Ovary (tissue), 7 donors: ENCODE measurements at regions not wholly inside any gene's neighbourhood (a gene's known extent, or its start where the extent isn't known, plus 50 kb on each side); places are given as distances from the start of the nearest gene placed in this dataset.

Source experiments
- DNase-seq, 5 donors: peaks; one replicate each; pipeline ENCODE4 v3.0.0-alpha.2; 2019 to 2020
- H3K27ac ChIP-seq, 2 donors: fragments of 200-600 bp; one replicate each; pipeline versions ENCODE4 v1.5.1 to v1.8.0; 2019 to 2022
- H3K27me3 ChIP-seq: fragments of 200-600 bp; one replicate; pipeline ENCODE4 v1.8.0; 2022
- H3K36me3 ChIP-seq: fragments of 200-600 bp; sonication (generic); one replicate; pipeline ENCODE4 v1.5.1; 2019
- H3K4me1 ChIP-seq: one replicate; pipeline ENCODE4 v1.8.1; 2013; ENCODE audit warnings: mild to moderate bottlenecking, moderate library complexity; ENCODE audit not compliant: insufficient read depth
- H3K4me3 ChIP-seq: fragments of 200-600 bp; sonication (generic); one replicate; pipeline ENCODE4 v1.5.1; 2017
- H3K9me3 ChIP-seq, 2 donors: fragments of 200-600 bp in 1 of 2; sonication (generic) in 1 of 2; one replicate each; pipeline versions ENCODE4 v1.5.1 to v1.8.1; 2013 to 2019; ENCODE audit warnings: mild to moderate bottlenecking in 1 of 2, moderate library complexity in 1 of 2
- EP300 ChIP-seq: sonication (generic); formaldehyde crosslinking; IDR thresholded peaks from one replicate; pipeline ENCODE4 v1.6.1; 2017; ENCODE audit warnings: antibody characterized with exemption
- POLR2A ChIP-seq: fragments of 450-650 bp; IDR thresholded peaks from one replicate; pipeline ENCODE4 v1.6.1; 2017; ENCODE audit warnings: antibody characterized with exemption, mild to moderate bottlenecking, moderate library complexity
- WGBS, 3 donors: extraction: QIAGEN DNeasy Blood & Tissue Kit in 1 of 3; methylation state at CpG; one replicate each; pipeline versions ENCODE4 v1.1.5 to v1.1.7; 2013 to 2017; 5-methylcytosine and 5-hydroxymethylcytosine counted together
- intact Hi-C, 4 donors: fragments of 100-400 bp; cut with DNase I; formaldehyde crosslinking; loops; one replicate each; pipeline versions ENCODE4 v1.11.0 to v1.15.1; 2022 to 2023
- TF ChIP-seq, protein P1 (sequence below), 3 donors: fragments of 450-650 bp in 2 of 3; fragments of 200-600 bp in 1 of 3; IDR thresholded peaks; one replicate each; pipeline versions ENCODE4 v1.5.1 to v1.8.0; 2016 to 2022; ENCODE audit warnings: antibody characterized with exemption in 3 of 3, mild to moderate bottlenecking in 1 of 3
- donor health status: DM: no; HTN: no; CAD: no; lungs with moderate emphysema.
- donor health status: DM: no; HTN: no; CAD: no.
- donor health status: Bipolar disorder and iron deficiency.
- donor health status: DM: no; HTN: no; CAD: no.
- donor health status: DM: yes; HTN: yes; CAD: no.

DNA sequence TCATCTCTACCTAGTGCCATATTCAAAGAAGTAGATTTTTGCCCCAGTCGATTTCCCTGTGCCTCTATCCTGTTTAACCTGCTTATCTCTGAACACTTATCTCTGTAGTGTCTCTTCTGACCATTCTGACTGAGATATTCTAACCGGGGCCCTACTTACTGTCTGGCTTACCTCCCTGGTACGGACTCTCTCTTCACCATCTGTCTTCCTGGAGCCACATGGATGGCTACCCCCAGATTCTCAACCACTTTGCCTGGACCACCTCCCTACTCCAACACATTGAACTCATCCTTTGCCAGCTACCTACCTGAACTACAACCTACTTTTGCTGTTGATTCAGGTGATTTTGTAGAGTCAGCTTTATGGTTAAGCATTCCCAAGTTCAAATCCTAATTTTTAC, 397.4 kb upstream of the SLC24A2 start:
- DNase-seq, result no peak
- no peak overlapping the region for H3K4me3 ChIP-seq
- no peaks in the 10 kb centered on the region for H3K36me3 ChIP-seq
- intact Hi-C loops, result loop anchor here in 1 of 4 donors (10.0 kb wide), 1 partner anchor 71 kb away; no protein-coding TSS in a partner anchor
- H3K27ac ChIP-seq, result no peak overlapping the region
- no peaks in the 10 kb centered on the region for H3K4me1 ChIP-seq
- no peaks in the 10 kb centered on the region for H3K27me3 ChIP-seq
- no peak for TF ChIP-seq EP300
- no peak for TF ChIP-seq POLR2A
- TF ChIP-seq, protein P1, sequence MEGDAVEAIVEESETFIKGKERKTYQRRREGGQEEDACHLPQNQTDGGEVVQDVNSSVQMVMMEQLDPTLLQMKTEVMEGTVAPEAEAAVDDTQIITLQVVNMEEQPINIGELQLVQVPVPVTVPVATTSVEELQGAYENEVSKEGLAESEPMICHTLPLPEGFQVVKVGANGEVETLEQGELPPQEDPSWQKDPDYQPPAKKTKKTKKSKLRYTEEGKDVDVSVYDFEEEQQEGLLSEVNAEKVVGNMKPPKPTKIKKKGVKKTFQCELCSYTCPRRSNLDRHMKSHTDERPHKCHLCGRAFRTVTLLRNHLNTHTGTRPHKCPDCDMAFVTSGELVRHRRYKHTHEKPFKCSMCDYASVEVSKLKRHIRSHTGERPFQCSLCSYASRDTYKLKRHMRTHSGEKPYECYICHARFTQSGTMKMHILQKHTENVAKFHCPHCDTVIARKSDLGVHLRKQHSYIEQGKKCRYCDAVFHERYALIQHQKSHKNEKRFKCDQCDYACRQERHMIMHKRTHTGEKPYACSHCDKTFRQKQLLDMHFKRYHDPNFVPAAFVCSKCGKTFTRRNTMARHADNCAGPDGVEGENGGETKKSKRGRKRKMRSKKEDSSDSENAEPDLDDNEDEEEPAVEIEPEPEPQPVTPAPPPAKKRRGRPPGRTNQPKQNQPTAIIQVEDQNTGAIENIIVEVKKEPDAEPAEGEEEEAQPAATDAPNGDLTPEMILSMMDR (IDR thresholded peaks at IDR 0.05), result no peak
- WGBS, 3 donors, result 74 to 85% (median 78%) methylated on average over 3 of the region's 3 CpGs
- no peaks in the 10 kb centered on the region for H3K9me3 ChIP-seq

DNA sequence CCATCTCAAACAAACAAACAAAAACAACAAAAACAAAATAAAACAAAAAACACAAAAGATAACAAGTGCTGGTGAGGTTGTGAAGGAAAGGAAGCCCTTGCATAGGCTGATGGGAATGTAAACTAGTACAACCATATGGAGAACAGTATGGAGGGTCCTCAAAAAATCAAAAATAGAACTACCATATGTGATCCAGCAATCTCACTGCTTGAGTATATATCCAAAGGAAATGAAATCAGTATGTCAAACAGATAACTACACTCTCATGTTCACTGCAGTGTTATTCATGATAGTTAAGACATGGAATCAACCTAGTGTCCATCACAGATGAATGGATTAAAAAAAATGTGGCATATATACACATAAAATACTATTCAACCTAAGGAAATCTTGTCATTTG, 395.7 kb upstream of the SLC24A2 start:
- H3K9me3 ChIP-seq, result no peaks in the 10 kb centered on the region
- no peaks in the 10 kb centered on the region for H3K36me3 ChIP-seq
- DNase-seq, result no peak
- H3K27me3 ChIP-seq, result no peaks in the 10 kb centered on the region
- intact Hi-C loops, result loop anchor here in 1 of 4 donors (10.0 kb wide), 1 partner anchor 70 kb away; no protein-coding TSS in a partner anchor
- H3K4me1 ChIP-seq, result no peaks in the 10 kb centered on the region
- TF ChIP-seq EP300, result no peak
- TF ChIP-seq POLR2A, result no peak
- TF ChIP-seq, protein P1 (IDR thresholded peaks at IDR 0.05), result no peak
- no peak overlapping the region for H3K4me3 ChIP-seq
- no peak overlapping the region for H3K27ac ChIP-seq

DNA sequence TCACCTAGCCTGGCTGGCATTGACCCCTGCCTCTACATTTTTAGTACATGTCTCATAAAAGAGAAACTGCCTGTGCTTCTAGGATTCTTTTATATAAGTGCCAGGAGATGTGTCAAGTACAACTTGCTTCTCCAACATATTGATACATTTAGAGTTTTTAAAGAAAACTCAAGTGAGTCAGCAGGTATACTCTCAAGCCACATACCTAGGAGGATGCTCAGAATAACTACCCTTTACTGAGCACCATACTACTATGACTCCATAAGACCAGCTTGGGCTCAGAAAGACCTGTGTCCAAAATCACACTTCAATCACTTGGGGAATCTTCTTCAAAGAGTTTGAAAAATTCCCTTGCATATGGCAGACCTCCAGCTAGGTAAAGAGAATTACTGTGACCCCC, 389.8 kb upstream of the SLC24A2 start:
- H3K4me3 ChIP-seq, result no peak overlapping the region
- no peaks in the 10 kb centered on the region for H3K9me3 ChIP-seq
- no peak for DNase-seq
- no peaks in the 10 kb centered on the region for H3K4me1 ChIP-seq
- no peaks in the 10 kb centered on the region for H3K27me3 ChIP-seq
- intact Hi-C loops, result no loop called here
- H3K27ac ChIP-seq, result no peak overlapping the region
- TF ChIP-seq EP300 (no peak), POLR2A (no peak)
- TF ChIP-seq, protein P1 (IDR thresholded peaks at IDR 0.05), result no peak
- H3K36me3 ChIP-seq, result no peaks in the 10 kb centered on the region

DNA sequence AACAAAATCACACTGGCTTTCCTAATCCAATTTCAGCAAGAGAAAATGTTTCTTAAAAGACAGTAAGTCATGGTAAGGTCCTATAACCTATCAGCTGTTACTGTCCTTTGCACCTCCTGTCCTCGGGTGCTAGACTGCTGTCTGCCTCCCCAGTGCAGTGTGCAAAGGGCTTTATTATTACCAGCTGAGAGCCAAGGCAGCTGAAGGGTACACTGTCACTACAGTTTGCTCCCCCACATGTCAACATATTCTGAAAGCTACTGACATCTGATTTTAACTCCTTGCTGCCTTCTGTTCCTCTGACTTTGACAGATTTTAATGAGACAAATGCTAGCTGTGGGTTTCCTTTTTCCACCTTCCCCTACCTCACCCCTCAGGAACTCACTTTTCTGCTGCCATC, 389.4 kb upstream of the SLC24A2 start:
- TF ChIP-seq, protein P1 (IDR thresholded peaks at IDR 0.05), result no peak
- intact Hi-C loops, result no loop called here
- Histone ChIP-seq H3K36me3 (no peaks in the 10 kb centered on the region), H3K9me3 (no peaks in the 10 kb centered on the region), H3K4me3 (no peak overlapping the region), H3K27me3 (no peaks in the 10 kb centered on the region), H3K27ac (no peak overlapping the region), H3K4me1 (no peaks in the 10 kb centered on the region)
- no peak for DNase-seq
- 6 to 23% (median 7%) methylated on average over 1 of the region's 1 CpG for WGBS, 3 donors

DNA sequence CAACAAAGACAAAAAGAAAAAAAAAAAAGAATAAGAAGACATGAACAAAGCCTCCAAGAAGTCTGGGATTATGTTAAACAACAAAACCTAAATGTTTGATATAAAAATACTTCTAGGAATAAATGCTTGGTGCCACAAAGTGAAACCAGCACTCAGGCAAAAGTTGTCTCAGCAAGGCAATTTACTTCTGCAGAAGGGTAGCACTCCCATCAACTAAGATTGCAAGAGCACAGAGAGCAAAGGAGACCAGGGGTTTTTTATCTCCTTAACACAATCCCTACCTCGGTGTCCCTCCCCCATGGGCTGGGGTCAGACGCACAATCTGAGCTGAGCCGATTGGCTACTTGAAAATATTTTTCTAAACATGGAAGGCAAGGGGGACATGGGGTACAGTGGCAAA, 381.3 kb upstream of the SLC24A2 start:
- Histone ChIP-seq H3K27me3 (no peaks in the 10 kb centered on the region), H3K9me3 (no peaks in the 10 kb centered on the region), H3K4me3 (no peak overlapping the region), H3K27ac (no peak overlapping the region), H3K36me3 (no peaks in the 10 kb centered on the region), H3K4me1 (no peaks in the 10 kb centered on the region)
- intact Hi-C loops, result no loop called here
- TF ChIP-seq POLR2A (no peak), EP300 (no peak)
- TF ChIP-seq, protein P1 (IDR thresholded peaks at IDR 0.05), result no peak
- WGBS, 3 donors, result 95 to 96% (median 95%) methylated on average over 3 of the region's 3 CpGs
- no peak for DNase-seq
